Breast epithelium (tissue), 3 donors: ENCODE measurements at regions not wholly inside any gene's neighbourhood (a gene's known extent, or its start where the extent isn't known, plus 50 kb on each side); places are given as distances from the start of the nearest gene placed in this dataset.

ENCODE experiments used
- POLR2A ChIP-seq: fragments of 450-650 bp; IDR thresholded peaks from one replicate; pipeline ENCODE4 v1.6.1; 2016; ENCODE audit warnings: antibody characterized with exemption, mild to moderate bottlenecking, moderate library complexity
- TF ChIP-seq, protein P1 (sequence below), 3 donors: fragments of 450-650 bp; IDR thresholded peaks; one replicate each; pipeline ENCODE4 v1.5.1; 2016 to 2017; ENCODE audit warnings: antibody characterized with exemption in 3 of 3, mild to moderate bottlenecking in 3 of 3, moderate library complexity in 3 of 3

DNA sequence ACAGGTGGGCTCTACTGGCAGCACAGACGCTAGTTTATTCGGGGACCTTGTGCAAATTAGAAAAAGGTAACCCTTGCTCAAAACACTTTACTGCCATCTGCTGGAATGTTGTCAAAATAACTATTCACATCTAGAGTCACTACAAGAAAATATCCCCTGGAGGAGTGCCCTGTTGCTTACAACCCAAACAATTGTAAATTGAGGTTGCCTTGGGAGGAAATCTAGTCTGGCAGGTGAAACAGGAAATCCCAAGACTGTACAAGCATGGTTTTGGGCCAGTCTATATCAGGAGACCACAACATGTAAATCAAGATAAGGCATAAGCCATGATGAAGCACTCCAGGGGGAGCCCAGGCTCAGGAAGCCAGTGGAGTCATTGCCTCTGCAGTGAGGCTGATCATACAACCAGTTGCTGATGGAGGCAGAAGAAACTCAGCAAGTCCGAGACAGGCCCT is 136.8 kb upstream of the ACP3 start:
- TF ChIP-seq, protein P1, sequence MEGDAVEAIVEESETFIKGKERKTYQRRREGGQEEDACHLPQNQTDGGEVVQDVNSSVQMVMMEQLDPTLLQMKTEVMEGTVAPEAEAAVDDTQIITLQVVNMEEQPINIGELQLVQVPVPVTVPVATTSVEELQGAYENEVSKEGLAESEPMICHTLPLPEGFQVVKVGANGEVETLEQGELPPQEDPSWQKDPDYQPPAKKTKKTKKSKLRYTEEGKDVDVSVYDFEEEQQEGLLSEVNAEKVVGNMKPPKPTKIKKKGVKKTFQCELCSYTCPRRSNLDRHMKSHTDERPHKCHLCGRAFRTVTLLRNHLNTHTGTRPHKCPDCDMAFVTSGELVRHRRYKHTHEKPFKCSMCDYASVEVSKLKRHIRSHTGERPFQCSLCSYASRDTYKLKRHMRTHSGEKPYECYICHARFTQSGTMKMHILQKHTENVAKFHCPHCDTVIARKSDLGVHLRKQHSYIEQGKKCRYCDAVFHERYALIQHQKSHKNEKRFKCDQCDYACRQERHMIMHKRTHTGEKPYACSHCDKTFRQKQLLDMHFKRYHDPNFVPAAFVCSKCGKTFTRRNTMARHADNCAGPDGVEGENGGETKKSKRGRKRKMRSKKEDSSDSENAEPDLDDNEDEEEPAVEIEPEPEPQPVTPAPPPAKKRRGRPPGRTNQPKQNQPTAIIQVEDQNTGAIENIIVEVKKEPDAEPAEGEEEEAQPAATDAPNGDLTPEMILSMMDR (IDR thresholded peaks at IDR 0.05) = peak in 1 of 3 donors; percentile 35
- TF ChIP-seq POLR2A = no peak
